Activated CD4-positive, alpha-beta T cell treated with anti-CD3 and anti-CD28 coated beads for 24 hours (primary cell): ENCODE measurements at regions not wholly inside any gene's neighbourhood (a gene's known extent, or its start where the extent isn't known, plus 50 kb on each side); places are given as distances from the start of the nearest gene placed in this dataset.

Experiments used
- DNase-seq, 2 donors: peaks; one replicate each; pipeline ENCODE4 v3.0.0-alpha.2; 2020; ENCODE audit warnings: low read depth in 2 of 2

GRCh38 chr2:3062476-3063260, 314.9 kb downstream of the EIPR1 start:
- DNase-seq: no peak

- no peak for DNase-seq
Observed at GRCh38 chr2:3060049-3060448, 317.6 kb downstream of the EIPR1 start.

- DNase-seq: no peak
Observed at GRCh38 chr2:3059141-3059925, 318.3 kb downstream of the EIPR1 start.

- no peak for DNase-seq
Observed at GRCh38 chr2:3054066-3054465, 323.6 kb downstream of the EIPR1 start.

GRCh38 chr2:3051266-3051665, 326.4 kb downstream of the EIPR1 start:
- DNase-seq: no peak

- DNase-seq: no peak
Observed at GRCh38 chr2:3046170-3046865, 331.3 kb downstream of the EIPR1 start.

- DNase-seq: no peak
Observed at GRCh38 chr2:3045318-3045921, 332.2 kb downstream of the EIPR1 start.

- no peak for DNase-seq
Observed at GRCh38 chr2:3044587-3045317, 332.9 kb downstream of the EIPR1 start.

GRCh38 chr2:3043726-3044125, 333.9 kb downstream of the EIPR1 start:
- DNase-seq: no peak

GRCh38 chr2:3042601-3043585, 334.7 kb downstream of the EIPR1 start:
- no peak for DNase-seq

- DNase-seq: no peak
Observed at GRCh38 chr2:3041841-3042600, 335.6 kb downstream of the EIPR1 start.

- no peak for DNase-seq
Observed at GRCh38 chr2:3041246-3041645, 336.4 kb downstream of the EIPR1 start.

- no peak for DNase-seq
Observed at GRCh38 chr2:3040496-3041140, 337.0 kb downstream of the EIPR1 start.

GRCh38 chr2:3040066-3040428, 337.6 kb downstream of the EIPR1 start:
- DNase-seq: no peak

GRCh38 chr2:3039188-3040065, 338.2 kb downstream of the EIPR1 start:
- DNase-seq: no peak

GRCh38 chr2:3038636-3039035, 339.0 kb downstream of the EIPR1 start:
- no peak for DNase-seq

GRCh38 chr2:3037196-3038194, 340.1 kb downstream of the EIPR1 start:
- no peak for DNase-seq
